HG03064 (cell line): ENCODE measurements at regions not wholly inside any gene's neighbourhood (a gene's known extent, or its start where the extent isn't known, plus 50 kb on each side); places are given as distances from the start of the nearest gene placed in this dataset.

Experiments
- ATAC-seq: cut with Tn5 transposase; IDR thresholded peaks from one replicate; pipeline ENCODE4 v1.9.1; 2021; ENCODE audit warnings: low read depth; ENCODE audit not compliant: unreplicated experiment

DNA sequence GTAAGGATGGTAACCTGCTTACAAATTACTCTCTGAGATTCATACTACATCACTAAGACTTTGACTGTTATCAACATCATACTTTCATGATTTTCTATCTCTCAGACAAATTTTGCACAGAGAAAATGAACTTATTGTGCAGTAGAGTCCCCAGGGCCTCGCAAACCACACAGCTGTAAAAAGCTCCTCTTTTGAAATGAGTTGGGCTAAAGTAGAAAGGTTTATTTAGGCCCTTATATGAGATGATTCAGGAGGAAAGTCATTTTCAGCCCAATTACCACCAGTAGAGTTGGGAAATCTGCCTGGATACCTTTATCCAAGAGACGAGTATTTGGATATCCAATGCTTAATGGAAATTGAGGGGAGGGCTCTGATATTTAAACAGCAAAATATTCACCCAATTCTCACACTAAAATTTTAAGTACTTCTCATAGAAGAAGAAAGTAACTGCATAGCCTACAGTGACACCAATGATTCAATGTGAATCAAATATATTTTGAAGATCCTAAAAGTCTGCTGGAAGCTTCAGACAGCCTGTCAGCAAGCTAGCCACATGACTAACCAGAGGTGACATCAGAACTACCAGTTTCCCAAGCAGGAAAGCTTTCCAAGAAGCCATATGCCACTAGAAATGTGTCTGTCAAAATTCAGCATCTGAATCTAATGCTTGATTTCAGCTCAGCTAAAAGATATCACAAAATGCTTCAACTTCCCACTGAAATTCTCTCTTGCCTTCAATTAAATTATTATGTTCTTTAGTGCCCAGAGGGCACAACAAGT is 190.1 kb upstream of the SYT1 start:
- ATAC-seq = no peak

DNA sequence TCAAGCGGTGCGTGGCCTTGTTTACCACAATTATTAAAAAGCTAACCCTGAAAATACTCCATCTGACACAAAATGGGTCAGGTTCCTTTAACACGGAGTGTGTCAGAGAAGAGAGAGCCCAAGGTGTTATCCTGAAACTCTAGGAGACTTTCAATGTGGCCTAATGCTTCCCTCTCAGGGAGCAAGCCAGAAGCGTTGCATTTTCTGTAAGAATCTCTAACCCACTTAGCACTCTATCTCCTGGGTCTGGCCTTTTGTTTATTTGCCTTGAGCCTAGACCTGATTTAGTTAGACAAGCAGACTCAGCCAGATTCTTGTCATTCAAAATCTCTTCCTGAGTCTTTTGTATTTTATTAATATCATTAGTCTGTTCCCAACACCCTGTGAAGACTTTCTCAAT is 184.0 kb upstream of the SYT1 start:
- ATAC-seq = no peak

DNA sequence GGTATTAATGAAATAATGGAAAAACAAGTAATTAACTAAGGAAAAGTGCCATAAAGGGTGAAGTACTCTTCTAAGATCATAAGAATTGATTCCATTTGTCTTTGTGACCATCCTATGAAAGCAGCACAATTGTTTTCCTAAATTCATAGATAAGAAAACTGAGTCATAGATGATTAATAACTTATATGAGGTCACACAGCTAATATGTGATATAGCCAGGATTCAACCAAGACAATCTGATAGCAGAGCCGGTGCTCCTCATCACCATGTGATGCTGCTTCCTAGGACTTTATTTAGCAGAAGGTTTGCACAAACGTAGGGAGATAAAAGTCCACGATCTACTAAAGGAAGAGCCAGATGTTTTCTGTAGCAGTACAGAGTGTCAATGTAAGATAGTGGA is 181.5 kb upstream of the SYT1 start:
- ATAC-seq = no peak

DNA sequence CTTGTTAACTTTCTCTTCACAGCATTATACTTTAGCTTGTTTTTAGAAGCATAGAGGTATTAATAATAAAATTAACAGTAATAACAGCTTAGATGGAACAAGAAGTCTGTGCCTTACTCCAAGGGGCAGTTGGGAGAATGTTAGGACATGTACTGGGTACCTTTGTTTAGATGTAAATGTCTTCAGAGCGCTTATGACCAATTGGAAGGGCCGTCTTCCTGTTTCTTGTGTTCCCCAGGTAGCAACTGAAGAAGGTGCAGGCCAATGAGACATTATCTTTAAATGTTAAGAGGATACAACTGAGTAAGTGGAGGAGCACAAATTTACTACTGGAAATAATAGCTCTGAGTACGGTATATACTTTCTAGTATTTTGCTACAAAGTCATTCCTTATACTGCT is 180.9 kb upstream of the SYT1 start:
- no peak for ATAC-seq

DNA sequence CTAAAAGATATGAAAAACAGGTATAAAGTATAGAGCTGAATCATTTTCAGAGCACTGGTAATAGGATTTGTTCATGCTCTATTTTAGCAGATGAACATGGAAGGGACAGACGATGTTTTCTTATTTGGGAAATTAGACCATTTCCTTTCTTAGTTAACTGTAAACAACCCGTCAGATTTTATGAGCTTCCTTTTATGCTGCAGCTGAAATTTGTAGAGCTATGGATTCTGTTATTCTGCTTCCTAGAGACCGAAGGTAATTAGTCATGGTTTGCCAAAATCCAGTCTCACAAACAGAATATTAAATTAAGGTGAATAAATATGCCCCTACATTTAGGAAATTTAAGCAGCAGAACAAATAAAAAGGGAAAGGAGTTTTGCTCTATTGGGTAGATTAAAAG is 180.2 kb upstream of the SYT1 start:
- ATAC-seq = no peak

DNA sequence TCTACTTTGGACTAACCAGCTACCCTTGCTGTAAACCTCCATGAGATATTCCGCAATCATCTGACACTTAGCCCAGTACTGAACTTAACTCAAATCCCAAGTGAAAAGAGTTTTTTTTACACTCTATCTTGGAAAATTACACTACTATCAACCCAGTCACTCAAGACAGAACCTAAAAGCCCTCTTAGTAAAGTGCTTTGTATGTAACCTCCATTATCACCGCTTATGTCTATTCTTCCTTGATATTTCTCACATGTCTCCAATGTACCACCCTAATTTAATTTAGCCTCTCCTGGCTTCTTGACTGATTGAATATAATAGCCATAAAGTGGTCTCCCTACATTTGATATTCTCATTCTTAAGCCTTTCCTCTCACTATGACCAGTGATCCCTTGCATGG is 168.8 kb upstream of the SYT1 start:
- no peak for ATAC-seq

DNA sequence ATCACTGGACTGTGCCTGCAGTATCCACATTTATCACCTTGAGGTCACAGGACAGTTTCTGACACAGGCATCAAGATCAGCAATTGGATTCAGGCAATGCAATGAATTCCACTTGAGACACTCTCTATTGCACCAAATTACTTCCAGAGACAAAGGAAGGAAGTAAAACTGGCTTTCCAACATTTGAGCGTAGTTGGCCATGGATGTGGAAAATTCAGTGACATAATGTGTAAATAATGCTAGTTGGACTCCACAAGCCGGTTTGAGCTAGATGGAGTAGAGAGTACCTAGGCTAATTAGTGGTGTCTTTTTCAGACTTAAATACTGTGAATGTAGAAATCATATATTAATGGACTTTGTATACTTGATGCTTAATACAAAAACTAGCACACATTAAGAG is 168.3 kb upstream of the SYT1 start:
- no peak for ATAC-seq

DNA sequence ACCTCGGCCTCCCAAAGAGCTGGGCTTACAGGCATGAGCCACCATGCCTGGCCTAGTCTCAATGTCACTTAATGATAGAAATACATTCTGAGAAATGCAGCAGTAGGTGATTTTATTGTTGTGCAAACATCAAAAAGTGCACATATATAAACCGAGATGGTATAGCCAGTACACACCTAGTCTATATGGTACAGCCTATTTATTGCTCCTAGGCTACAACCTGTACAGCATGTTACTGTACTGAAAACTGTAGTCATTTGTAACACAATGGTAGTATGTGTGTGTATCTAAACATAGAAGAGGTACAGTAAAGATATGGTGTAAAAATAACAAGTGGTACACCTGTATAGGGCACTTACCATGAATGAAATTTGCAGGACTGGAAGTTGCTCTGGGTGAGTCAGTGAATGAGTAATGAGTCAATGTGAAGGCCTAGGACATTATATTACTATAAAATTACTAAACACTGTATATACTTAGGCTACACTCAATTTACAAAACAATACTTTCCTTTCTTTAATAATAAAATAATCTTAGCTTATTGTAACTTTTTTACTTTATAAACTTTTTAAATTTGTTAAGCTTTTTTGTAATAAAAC is 166.7 kb upstream of the SYT1 start:
- no peak for ATAC-seq

DNA sequence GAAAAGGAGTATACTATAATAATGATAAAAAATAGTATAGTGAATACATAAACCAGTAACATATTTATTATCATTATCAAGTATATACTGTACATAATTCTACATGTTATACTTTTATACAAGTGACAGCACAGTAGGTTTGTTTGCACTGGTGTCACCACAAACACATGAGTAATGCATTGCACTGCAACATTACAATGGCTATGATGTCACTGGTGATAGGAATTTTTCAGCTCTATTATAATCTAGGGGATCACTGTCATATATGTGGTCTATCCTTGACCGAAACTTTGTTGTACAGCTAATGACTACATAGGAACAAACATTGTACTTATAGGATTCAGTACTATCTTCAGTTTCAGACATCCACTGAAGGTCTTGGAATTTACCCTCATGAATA is 165.8 kb upstream of the SYT1 start:
- ATAC-seq = no peak

DNA sequence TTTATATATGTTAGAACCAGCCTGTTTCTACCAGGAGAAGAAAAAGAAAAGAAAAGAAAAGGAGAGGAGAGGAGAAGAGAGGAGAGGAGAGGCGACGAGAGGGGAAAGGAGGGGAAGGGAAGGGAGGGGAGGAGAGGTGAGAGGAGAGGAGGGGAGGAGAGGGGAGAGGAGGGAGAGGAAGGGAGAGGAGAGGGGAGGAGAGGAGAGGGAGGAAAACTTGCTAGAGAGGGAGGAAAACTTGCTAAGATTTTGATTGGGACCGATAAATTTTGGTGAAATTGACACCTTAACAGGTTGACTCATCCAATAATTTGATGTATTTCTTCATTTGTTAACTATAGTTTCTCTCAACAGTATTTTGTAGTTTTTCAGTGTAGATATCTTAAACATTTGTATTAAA is 164.0 kb upstream of the SYT1 start:
- no peak for ATAC-seq

DNA sequence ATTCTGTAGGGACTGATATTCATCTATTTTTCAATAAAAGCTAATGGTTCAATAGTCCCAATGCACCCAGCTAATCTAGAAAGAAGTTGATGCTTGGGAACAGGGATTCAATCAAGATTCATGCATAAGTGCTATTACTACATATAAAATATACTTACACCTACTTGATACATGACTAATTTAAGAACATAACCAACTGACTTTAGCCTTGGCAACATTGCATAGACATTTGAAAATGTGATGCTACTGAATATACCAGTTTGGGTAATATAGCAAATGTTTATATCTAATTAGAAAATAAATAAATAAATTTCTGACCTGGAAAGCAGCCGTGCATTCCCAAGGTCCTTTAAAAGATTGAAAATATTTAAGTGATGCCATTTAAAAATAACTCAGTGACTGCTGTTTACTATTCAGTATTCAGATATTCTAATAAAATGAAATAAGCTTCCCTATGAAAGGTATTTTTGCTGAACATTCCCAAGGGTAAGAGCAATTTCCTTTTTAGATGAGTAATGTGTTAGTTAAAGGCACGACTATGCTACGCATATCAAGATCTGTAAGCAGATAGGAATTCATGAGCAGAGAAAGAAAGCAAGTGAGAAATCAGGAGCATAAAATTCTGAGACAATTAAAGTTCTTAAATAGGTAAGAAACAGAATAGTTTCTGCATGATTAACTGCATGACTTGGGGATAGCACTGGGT is 160.6 kb upstream of the SYT1 start:
- no peak for ATAC-seq

DNA sequence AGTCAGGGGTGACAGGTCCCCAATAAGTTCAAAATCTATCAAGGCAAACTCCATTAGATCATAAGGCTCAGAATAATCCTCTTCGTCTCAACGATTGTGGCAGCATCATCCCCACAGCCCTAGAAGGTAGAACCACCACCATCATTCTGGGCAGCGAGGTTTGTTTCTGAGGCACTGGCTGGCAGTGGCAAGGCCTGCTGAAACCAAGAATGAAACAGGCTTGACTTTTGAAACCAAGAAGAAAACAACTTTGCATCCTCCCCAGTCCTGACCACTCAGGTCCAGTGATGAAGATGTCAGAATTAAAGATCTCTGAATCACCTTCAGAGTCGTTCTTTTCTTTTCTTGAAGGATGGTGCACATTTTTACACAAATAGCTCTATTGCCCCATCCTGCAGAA is 152.6 kb upstream of the SYT1 start:
- ATAC-seq = no peak

DNA sequence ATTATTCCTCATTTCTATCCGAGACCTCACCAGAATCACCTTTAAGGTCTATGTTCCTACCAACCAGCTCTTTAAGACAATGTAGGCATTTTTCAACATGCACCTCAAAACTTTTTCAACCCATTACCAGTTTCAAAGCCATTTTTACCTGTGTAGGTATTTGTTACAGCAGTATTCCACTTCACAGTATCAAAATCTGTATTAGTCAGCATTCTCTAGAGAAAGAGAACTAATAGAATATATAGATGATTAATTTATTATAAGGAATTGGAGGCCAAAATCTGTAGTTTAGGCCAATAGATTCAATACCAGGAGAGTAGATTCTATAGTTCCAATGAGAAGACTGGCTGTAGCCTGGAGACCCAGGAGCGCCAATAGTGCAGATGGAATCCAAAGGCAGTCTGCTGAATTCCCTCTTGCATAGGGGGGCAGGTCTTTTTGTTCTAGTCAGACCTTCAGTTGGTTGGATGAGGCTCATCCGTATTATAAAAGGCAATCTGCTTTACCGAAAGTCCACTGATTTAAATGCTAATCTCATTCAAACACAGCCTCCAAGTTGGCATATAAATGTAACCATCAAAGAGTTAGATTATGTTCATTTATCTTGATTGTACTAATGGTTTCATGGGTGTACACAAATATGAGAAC is 151.6 kb upstream of the SYT1 start:
- no peak for ATAC-seq

DNA sequence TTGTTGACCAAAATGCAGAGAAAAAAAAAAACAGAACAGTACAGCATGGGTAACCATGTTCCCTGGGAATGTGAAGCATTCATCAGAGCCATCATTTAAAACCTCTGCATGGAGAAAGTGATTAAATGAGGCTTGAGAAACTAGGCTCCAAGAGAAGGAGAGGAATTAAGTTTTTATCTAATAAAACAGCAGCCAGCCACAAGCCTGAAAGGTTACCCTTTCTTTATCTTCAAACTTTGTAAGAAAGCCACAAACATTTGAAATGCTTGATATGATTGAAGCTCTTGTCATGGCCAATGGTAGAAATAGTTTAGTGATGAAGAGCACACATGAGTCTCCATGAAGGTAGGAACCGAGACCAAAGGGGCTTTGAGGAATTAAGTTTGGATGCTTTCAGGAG is 144.9 kb upstream of the SYT1 start:
- ATAC-seq = no peak

DNA sequence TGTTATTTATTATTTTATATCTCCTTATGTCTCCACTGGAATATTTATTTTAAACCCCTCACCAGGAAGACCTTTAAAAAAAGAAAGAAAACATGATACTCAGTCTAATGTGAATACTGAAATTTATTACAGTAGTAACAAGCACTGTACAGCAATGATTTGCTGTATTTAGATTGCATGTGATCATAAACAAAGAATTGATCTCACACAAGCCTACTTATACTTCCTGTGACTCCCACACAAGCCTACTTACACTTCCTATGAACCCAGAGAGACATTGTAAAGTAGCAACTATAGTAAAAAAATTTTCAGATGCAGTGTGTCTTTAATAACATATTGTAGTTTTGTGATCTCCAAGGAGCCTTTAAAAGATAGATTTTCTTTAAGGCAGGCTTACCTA is 142.7 kb upstream of the SYT1 start:
- ATAC-seq = no peak

DNA sequence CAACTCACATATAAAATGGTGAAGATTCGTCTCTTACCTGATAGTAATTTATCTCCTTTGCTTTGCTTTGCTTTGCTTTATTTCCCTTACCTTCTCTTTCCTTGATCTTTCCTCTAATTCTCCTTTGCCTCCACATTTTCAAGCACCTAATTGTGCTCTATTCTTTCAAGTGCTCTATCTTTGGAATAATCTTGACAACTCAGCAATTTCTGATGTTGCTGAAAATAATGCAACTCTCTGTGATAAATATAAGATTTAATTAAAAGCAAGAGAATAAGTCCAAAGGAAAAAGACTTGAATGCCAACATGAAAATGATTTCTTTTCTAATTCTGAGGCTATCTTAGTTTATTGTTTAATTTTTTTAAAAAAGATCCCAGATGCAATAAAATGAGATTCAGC is 139.5 kb upstream of the SYT1 start:
- no peak for ATAC-seq

DNA sequence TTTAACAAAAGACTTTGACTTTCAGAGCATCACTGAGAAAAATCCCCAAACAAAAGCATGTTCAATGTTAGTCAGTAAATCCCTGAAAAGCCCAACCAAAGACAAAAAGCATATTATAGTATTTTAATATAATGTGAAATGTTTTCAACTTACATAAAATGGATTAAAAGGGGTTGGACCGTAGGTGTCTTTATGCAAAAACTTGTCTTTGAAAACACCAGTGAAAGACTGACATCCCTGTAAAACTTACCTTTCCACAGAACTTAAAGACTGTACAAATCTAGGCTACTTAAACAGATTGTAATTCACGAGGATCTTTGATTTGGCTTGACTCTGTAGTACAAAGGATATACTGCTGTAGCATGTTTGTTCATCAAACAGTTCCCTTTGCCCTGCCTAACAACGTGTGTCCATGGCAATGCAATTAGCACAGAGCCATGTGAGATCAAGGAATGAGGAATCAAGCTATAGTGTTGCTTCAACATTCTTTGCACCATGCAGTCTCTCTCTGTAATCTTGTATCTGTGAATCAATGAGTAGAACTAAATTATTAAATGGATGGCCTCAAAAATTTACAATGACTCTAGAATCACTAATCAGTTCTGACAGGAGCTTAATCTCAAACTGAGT is 138.5 kb upstream of the SYT1 start:
- no peak for ATAC-seq

DNA sequence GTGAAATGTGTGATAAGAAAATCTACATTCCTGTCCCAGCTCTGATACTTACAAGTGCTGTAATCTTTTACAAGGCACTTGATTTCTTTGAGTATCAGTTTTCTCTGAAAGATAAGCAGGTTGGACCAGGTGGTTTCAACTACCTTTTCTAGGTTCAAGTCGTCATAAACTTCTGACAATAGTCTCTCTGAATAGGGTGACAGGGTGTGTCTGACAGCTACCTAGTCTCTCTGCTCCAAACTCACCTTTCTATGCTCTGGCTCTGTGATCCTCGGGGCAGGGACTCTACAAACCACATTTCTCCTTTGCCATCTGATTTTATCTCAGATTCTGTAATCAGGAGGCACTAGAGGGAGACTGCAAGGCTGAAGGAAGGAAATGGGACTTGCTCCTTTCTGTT is 137.7 kb upstream of the SYT1 start:
- no peak for ATAC-seq

DNA sequence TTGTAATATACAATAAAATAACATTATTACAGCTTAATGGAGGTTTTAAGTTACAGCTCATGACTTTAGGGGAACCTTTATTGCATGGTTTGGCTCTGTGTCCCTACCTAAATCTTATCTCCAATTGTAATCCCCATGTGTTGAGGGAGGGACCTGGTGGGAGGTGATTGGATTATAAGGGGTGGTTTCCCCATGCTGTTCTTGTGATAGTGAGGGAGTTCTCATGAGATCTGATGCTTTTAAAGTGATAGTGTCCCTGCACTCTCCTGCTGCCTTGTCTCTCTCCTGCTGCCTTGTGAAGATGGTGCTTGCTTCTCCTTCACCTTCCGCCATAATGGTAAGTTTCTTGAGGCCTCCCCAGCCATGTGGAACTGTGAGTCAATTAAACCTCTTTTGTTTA is 132.1 kb upstream of the SYT1 start:
- ATAC-seq = no peak

DNA sequence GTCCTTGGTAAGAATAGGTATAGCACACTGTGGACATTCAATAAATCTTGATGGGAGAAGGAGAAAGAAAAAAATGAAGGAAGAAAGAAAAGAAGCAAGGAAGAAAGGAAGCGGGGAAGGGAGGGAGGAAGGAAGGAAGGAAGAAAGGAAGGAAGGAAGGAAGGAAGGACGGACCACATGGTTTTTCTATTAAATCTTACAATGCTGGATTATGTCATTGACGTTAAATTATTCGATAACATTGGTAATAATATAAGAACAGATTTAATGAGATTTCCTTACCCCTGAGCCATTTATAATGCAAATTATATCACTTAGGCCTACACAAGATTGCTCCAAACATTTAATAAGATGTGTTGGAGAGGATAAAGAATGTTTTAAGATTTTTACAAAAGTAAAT is 124.9 kb upstream of the SYT1 start:
- no peak for ATAC-seq

DNA sequence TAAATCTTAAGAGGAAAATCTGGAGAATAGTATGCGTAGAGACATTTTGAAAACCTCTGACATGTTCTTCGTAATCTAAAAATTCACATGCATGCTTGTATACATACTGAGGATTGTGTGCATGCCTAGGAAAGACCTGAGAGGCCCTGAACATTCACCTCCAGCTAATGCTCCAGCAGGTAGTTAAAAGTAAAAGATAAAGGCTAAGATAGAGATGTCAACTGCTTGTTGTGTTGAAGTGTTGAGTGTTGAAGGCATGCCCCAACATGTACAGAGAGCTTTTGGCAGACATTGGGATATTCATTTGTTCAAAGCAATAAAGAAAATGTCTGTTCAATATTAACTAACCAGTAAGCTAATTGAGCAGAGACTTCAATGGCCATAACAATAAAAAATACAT is 118.6 kb upstream of the SYT1 start:
- no peak for ATAC-seq
